Esophagus squamous epithelium (tissue), 4 donors: ENCODE measurements at regions not wholly inside any gene's neighbourhood (a gene's known extent, or its start where the extent isn't known, plus 50 kb on each side); places are given as distances from the start of the nearest gene placed in this dataset.

Experiments
- POLR2A ChIP-seq, 4 donors: fragments of 450-650 bp; IDR thresholded peaks; one replicate each; pipeline ENCODE4 v1.6.1; 2017; ENCODE audit warnings: antibody characterized with exemption in 4 of 4, mild to moderate bottlenecking in 4 of 4, moderate library complexity in 3 of 4
- TF ChIP-seq, protein P1 (sequence below), 6 experiments: fragments of 450-650 bp in 4 of 6; fragments of 200-600 bp in 2 of 6; sonication (generic) in 2 of 6; IDR thresholded peaks; one replicate each; pipeline ENCODE4 v1.5.1; 2016 to 2019; ENCODE audit warnings: antibody characterized with exemption in 6 of 6, mild to moderate bottlenecking in 4 of 6, moderate library complexity in 4 of 6

DNA sequence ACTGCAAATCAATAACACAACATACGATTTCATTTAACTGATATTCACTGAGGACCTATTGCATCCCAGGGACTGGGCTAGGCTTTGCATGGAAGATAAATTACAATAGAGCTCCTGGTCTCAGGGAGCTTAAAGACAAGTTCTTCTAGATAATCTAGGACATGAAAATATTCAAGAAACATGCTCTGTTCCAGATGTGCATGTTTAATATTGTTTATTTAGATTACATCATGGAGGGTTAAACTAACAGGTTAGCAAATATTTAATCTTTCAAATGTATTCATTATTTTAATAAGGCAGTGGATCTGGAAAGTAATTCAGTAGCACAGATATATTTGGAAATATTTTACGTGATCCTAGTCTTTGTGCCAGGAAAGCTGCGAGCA lies 2430.3 kb downstream of the PCDH7 start:
- TF ChIP-seq, protein P1, sequence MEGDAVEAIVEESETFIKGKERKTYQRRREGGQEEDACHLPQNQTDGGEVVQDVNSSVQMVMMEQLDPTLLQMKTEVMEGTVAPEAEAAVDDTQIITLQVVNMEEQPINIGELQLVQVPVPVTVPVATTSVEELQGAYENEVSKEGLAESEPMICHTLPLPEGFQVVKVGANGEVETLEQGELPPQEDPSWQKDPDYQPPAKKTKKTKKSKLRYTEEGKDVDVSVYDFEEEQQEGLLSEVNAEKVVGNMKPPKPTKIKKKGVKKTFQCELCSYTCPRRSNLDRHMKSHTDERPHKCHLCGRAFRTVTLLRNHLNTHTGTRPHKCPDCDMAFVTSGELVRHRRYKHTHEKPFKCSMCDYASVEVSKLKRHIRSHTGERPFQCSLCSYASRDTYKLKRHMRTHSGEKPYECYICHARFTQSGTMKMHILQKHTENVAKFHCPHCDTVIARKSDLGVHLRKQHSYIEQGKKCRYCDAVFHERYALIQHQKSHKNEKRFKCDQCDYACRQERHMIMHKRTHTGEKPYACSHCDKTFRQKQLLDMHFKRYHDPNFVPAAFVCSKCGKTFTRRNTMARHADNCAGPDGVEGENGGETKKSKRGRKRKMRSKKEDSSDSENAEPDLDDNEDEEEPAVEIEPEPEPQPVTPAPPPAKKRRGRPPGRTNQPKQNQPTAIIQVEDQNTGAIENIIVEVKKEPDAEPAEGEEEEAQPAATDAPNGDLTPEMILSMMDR (IDR thresholded peaks at IDR 0.05), result no peak
- no peak for TF ChIP-seq POLR2A (IDR thresholded peaks at IDR 0.05)
